ENCODE measurements at regions not wholly inside any gene's neighbourhood (a gene's known extent, or its start where the extent isn't known, plus 50 kb on each side); places are given as distances from the start of the nearest gene placed in this dataset.

DNA sequence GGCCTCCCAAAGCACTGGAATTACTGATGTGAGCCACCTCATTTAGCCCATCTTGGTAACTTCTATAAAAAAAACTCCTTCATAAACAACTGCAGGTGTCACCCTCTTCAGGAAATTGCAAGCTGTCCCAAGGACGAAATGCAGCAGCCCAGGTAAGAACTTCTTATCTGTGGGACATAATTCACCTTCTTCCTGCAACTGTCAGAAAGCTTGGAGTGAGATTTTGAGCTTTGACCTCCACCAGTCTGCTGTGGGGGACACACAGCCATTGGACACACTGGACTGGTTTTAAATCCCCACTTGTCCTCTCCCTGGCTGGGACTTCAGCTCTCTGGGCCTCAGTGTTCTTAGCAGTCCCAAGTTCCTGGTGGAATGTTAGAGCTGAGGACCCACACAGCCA lies 368.5 kb downstream of the MN1 start:
- TF ChIP-seq GATA2 (IDR thresholded peaks at IDR 0.05; ENCODE audit: low read depth, low read length) (no peak), GATA3 (IDR thresholded peaks at IDR 0.05; ENCODE audit: low read depth, low read length) (no peak)
